C4-2B (cell line): ENCODE measurements at regions not wholly inside any gene's neighbourhood (a gene's known extent, or its start where the extent isn't known, plus 50 kb on each side); places are given as distances from the start of the nearest gene placed in this dataset.

Source experiments
- CTCF ChIP-seq: fragments of 450-650 bp; conservative IDR thresholded peaks from 2 replicates; pipeline ENCODE4 v1.5.1; 2017; ENCODE audit warnings: mild to moderate bottlenecking
- ZFX ChIP-seq: fragments of 450-650 bp; IDR thresholded peaks from 2 replicates; pipeline ENCODE4 v1.6.1; 2017

DNA sequence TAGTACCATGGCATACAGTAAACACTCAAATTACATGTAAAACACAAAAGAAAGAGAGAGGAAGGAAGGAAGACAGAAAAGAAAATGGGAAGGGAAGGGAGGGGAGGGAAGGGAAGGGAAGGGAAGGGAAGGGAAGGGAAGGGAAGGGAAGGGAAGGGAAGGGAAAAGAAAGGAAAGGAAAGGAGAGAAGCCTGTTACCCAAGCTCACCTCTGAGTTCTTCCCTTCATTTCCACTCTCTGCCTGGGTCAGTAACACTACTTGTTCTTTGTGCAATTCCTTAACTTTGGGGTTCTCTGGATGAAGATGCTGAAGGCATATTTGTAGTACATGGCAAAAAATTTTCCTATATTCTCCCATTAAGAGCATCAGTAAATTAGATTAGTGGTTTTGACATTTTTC is 241.0 kb downstream of the RAB28 start:
- no peak for TF ChIP-seq CTCF
- TF ChIP-seq ZFX, result no peak
